Activated CD4-positive, alpha-beta T cell treated with anti-CD3 and anti-CD28 coated beads, Interleukin-2, amount 10 ng/mL, durations not matched to agents 7 days and 5 days (primary cell): ENCODE measurements at regions not wholly inside any gene's neighbourhood (a gene's known extent, or its start where the extent isn't known, plus 50 kb on each side); places are given as distances from the start of the nearest gene placed in this dataset.

Experiments used
- CTCF ChIA-PET: fragments of 350-600 bp; sonication (Branson Sonifier 250); formaldehyde crosslinking; loops from one replicate; lab custom pipeline; 2021; ENCODE audit warnings: antibody characterized with exemption; lab: Charles Lee
- POLR2A ChIA-PET: fragments of 350-600 bp; sonication (Branson Sonifier 250); formaldehyde crosslinking; loops from one replicate; lab custom pipeline; 2021; ENCODE audit warnings: antibody characterized with exemption; lab: Charles Lee
- DNase-seq: peaks from one replicate; pipeline ENCODE4 v3.0.0-alpha.2; 2020
- H3K27ac Mint-ChIP-seq: one replicate; pipeline ENCODE4 v1.8.0; 2021; ENCODE audit warnings: mild to moderate bottlenecking, moderate library complexity, mixed read lengths
- H3K27me3 Mint-ChIP-seq: one replicate; pipeline ENCODE4 v1.8.0; 2021; ENCODE audit warnings: mixed read lengths
- H3K36me3 Mint-ChIP-seq: one replicate; pipeline ENCODE4 v1.8.0; 2021; ENCODE audit warnings: low read depth, mixed read lengths
- H3K4me1 Mint-ChIP-seq: one replicate; pipeline ENCODE4 v1.8.0; 2021; ENCODE audit warnings: mixed read lengths
- H3K4me3 Mint-ChIP-seq: one replicate; pipeline ENCODE4 v1.8.0; 2021; ENCODE audit warnings: mild to moderate bottlenecking, moderate library complexity, mixed read lengths
- H3K9me3 Mint-ChIP-seq: one replicate; pipeline ENCODE4 v1.8.0; 2021; ENCODE audit warnings: mixed read lengths

- Mint-ChIP-seq H3K36me3 (no peaks in the 10 kb centered on the region), H3K27me3 (peaks cover 24% of the 10 kb centered on the region), H3K4me3 (no peak overlapping the region), H3K27ac (no peak overlapping the region), H3K9me3 (no peaks in the 10 kb centered on the region), H3K4me1 (no peaks in the 10 kb centered on the region)
- CTCF ChIA-PET: no interaction called here
- no peak for DNase-seq
- POLR2A ChIA-PET: no interaction called here
These were observed 194.7 kb upstream of the E2F8 start for GRCh38 chr11:19435306-19435989.

GRCh38 chr11:19433791-19434190 is 193.0 kb upstream of the E2F8 start:
- no peak for DNase-seq
- H3K36me3 Mint-ChIP-seq: no peaks in the 10 kb centered on the region
- H3K4me3 Mint-ChIP-seq: no peak overlapping the region
- ChIA-PET POLR2A (no interaction called here), CTCF (no interaction called here)
- peaks cover 19% of the 10 kb centered on the region for H3K27me3 Mint-ChIP-seq
- no peaks in the 10 kb centered on the region for H3K9me3 Mint-ChIP-seq
- H3K4me1 Mint-ChIP-seq: no peaks in the 10 kb centered on the region
- H3K27ac Mint-ChIP-seq: no peak overlapping the region

GRCh38 chr11:19433367-19433766 is 192.6 kb upstream of the E2F8 start:
- no peaks in the 10 kb centered on the region for H3K4me1 Mint-ChIP-seq
- H3K36me3 Mint-ChIP-seq: no peaks in the 10 kb centered on the region
- ChIA-PET POLR2A (no interaction called here), CTCF (no interaction called here)
- no peaks in the 10 kb centered on the region for H3K9me3 Mint-ChIP-seq
- H3K27me3 Mint-ChIP-seq: peaks cover 19% of the 10 kb centered on the region
- DNase-seq: no peak
- H3K4me3 Mint-ChIP-seq: no peak overlapping the region
- no peak overlapping the region for H3K27ac Mint-ChIP-seq

- H3K4me1 Mint-ChIP-seq: no peaks in the 10 kb centered on the region
- no peaks in the 10 kb centered on the region for H3K36me3 Mint-ChIP-seq
- POLR2A ChIA-PET: no interaction called here
- no peak overlapping the region for H3K4me3 Mint-ChIP-seq
- peaks cover 19% of the 10 kb centered on the region for H3K27me3 Mint-ChIP-seq
- CTCF ChIA-PET: interaction anchor here (0.6 to 0.7 kb wide), 2 partner anchors 9 to 1248 kb away, joined by 3 to 4 read pairs; no protein-coding TSS in a partner anchor
- no peak overlapping the region for H3K27ac Mint-ChIP-seq
- no peak for DNase-seq
- H3K9me3 Mint-ChIP-seq: no peaks in the 10 kb centered on the region
These were observed 191.8 kb upstream of the E2F8 start for GRCh38 chr11:19432370-19433061.

- no peak overlapping the region for H3K4me3 Mint-ChIP-seq
- no peaks in the 10 kb centered on the region for H3K36me3 Mint-ChIP-seq
- H3K4me1 Mint-ChIP-seq: no peaks in the 10 kb centered on the region
- DNase-seq: no peak
- POLR2A ChIA-PET: no interaction called here
- CTCF ChIA-PET: interaction anchor here (1.5 kb wide), 1 partner anchor 12 kb away, joined by 4 read pairs; no protein-coding TSS in a partner anchor
- H3K27ac Mint-ChIP-seq: no peak overlapping the region
- no peaks in the 10 kb centered on the region for H3K9me3 Mint-ChIP-seq
- peaks cover 20% of the 10 kb centered on the region for H3K27me3 Mint-ChIP-seq
These were observed 190.1 kb upstream of the E2F8 start for GRCh38 chr11:19430754-19431398.

GRCh38 chr11:19430346-19430745 is 189.6 kb upstream of the E2F8 start:
- Mint-ChIP-seq H3K4me3 (no peak overlapping the region), H3K9me3 (no peaks in the 10 kb centered on the region), H3K36me3 (no peaks in the 10 kb centered on the region), H3K27ac (no peak overlapping the region), H3K4me1 (no peaks in the 10 kb centered on the region), H3K27me3 (peaks cover 20% of the 10 kb centered on the region)
- DNase-seq: no peak
- CTCF ChIA-PET: interaction anchor here (1.5 kb wide), 1 partner anchor 12 kb away, joined by 4 read pairs; no protein-coding TSS in a partner anchor
- POLR2A ChIA-PET: no interaction called here

- DNase-seq: no peak
- H3K36me3 Mint-ChIP-seq: no peaks in the 10 kb centered on the region
- CTCF ChIA-PET: no interaction called here
- H3K27ac Mint-ChIP-seq: no peak overlapping the region
- H3K4me1 Mint-ChIP-seq: no peaks in the 10 kb centered on the region
- H3K9me3 Mint-ChIP-seq: no peaks in the 10 kb centered on the region
- H3K4me3 Mint-ChIP-seq: no peak overlapping the region
- peaks cover 21% of the 10 kb centered on the region for H3K27me3 Mint-ChIP-seq
- POLR2A ChIA-PET: no interaction called here
These were observed 188.5 kb upstream of the E2F8 start for GRCh38 chr11:19429108-19429760.

- Mint-ChIP-seq H3K27me3 (peaks cover 21% of the 10 kb centered on the region), H3K4me3 (no peak overlapping the region), H3K4me1 (no peaks in the 10 kb centered on the region), H3K9me3 (no peaks in the 10 kb centered on the region), H3K36me3 (no peaks in the 10 kb centered on the region), H3K27ac (no peak overlapping the region)
- POLR2A ChIA-PET: interaction anchor here (0.7 kb wide), 1 partner anchor 14 kb away, joined by 3 read pairs; no protein-coding TSS in a partner anchor
- CTCF ChIA-PET: no interaction called here
- DNase-seq: no peak
These were observed 187.7 kb upstream of the E2F8 start for GRCh38 chr11:19428206-19429002.

GRCh38 chr11:19426756-19427403 is 186.1 kb upstream of the E2F8 start:
- no peak for DNase-seq
- peaks cover 16% of the 10 kb centered on the region for H3K27me3 Mint-ChIP-seq
- H3K4me3 Mint-ChIP-seq: no peak overlapping the region
- CTCF ChIA-PET: no interaction called here
- H3K4me1 Mint-ChIP-seq: no peaks in the 10 kb centered on the region
- no peak overlapping the region for H3K27ac Mint-ChIP-seq
- no peaks in the 10 kb centered on the region for H3K9me3 Mint-ChIP-seq
- H3K36me3 Mint-ChIP-seq: no peaks in the 10 kb centered on the region
- POLR2A ChIA-PET: no interaction called here

GRCh38 chr11:19426011-19426755 is 185.4 kb upstream of the E2F8 start:
- ChIA-PET POLR2A (no interaction called here), CTCF (no interaction called here)
- no peaks in the 10 kb centered on the region for H3K36me3 Mint-ChIP-seq
- no peaks in the 10 kb centered on the region for H3K4me1 Mint-ChIP-seq
- H3K27ac Mint-ChIP-seq: no peak overlapping the region
- no peaks in the 10 kb centered on the region for H3K9me3 Mint-ChIP-seq
- DNase-seq: no peak
- no peak overlapping the region for H3K4me3 Mint-ChIP-seq
- H3K27me3 Mint-ChIP-seq: peaks cover 13% of the 10 kb centered on the region

GRCh38 chr11:19422276-19422675 is 181.5 kb upstream of the E2F8 start:
- ChIA-PET POLR2A (no interaction called here), CTCF (interaction anchor here (0.6 kb wide), 1 partner anchor 1981 kb away, joined by 3 read pairs; no protein-coding TSS in a partner anchor)
- Mint-ChIP-seq H3K4me1 (no peaks in the 10 kb centered on the region), H3K9me3 (no peaks in the 10 kb centered on the region), H3K27ac (no peak overlapping the region), H3K27me3 (peaks cover 11% of the 10 kb centered on the region), H3K4me3 (no peak overlapping the region), H3K36me3 (no peaks in the 10 kb centered on the region)
- no peak for DNase-seq
